SK-N-SH treated with all-trans-retinoic acid at 6 μM for 48 hours (cell line): ENCODE measurements at regions not wholly inside any gene's neighbourhood (a gene's known extent, or its start where the extent isn't known, plus 50 kb on each side); places are given as distances from the start of the nearest gene placed in this dataset.

ENCODE experiments used
- ATAC-seq: fragments of 200-7000 bp; cut with Tn5 transposase; 3 replicates; pipeline ENCODE4 v1.9.1; 2020; ENCODE audit warnings: mild to moderate bottlenecking, moderate library complexity
- ARNTL ChIP-seq: fragments of 450-650 bp; formaldehyde crosslinking; IDR thresholded peaks from 2 replicates; pipeline ENCODE4 v1.5.0; 2020; ENCODE audit warnings: low read depth, mild to moderate bottlenecking, moderate library complexity, borderline replicate concordance
- BACH2 ChIP-seq: fragments of 250-450 bp; sonication (Bioruptor Pico); IDR thresholded peaks from 2 replicates; pipeline ENCODE4 v1.9.0; 2021; ENCODE audit warnings: mild to moderate bottlenecking, borderline replicate concordance
- ESRRG ChIP-seq: fragments of 250-450 bp; sonication (Bioruptor Pico); IDR thresholded peaks from 2 replicates; pipeline ENCODE4 v1.6.1; 2021; ENCODE audit warnings: mild to moderate bottlenecking
- GLIS3 ChIP-seq: fragments of 250-450 bp; sonication (Bioruptor Pico); IDR thresholded peaks from 2 replicates; pipeline ENCODE4 v1.5.0; 2020; ENCODE audit warnings: mild to moderate bottlenecking, moderate library complexity
- OSR1 ChIP-seq: fragments of 250-450 bp; sonication (Bioruptor Pico); IDR thresholded peaks from 2 replicates; pipeline ENCODE4 v1.8.0; 2022; ENCODE audit warnings: moderate library complexity, mild to moderate bottlenecking, inconsistent platforms
- PATZ1 ChIP-seq: fragments of 250-450 bp; sonication (Bioruptor Pico); IDR thresholded peaks from 2 replicates; pipeline ENCODE4 v1.8.0; 2020; ENCODE audit warnings: mild to moderate bottlenecking, moderate library complexity, borderline replicate concordance
- POU6F1 ChIP-seq: fragments of 250-450 bp; sonication (Bioruptor Pico); IDR thresholded peaks from 2 replicates; pipeline ENCODE4 v1.8.0; 2021; ENCODE audit warnings: low read depth, mild to moderate bottlenecking, moderate library complexity, borderline replicate concordance
- PPARA ChIP-seq: fragments of 250-450 bp; sonication (Bioruptor Pico); IDR thresholded peaks from 2 replicates; pipeline ENCODE4 v1.5.0; 2020; ENCODE audit warnings: mild to moderate bottlenecking, borderline replicate concordance
- RARB ChIP-seq: fragments of 250-450 bp; sonication (Bioruptor Pico); IDR thresholded peaks from 2 replicates; pipeline ENCODE4 v1.8.0; 2021; ENCODE audit warnings: mild to moderate bottlenecking, moderate library complexity
- SNAI2 ChIP-seq: fragments of 250-450 bp; sonication (Bioruptor Pico); IDR thresholded peaks from 2 replicates; pipeline ENCODE4 v1.5.0; 2020; ENCODE audit warnings: mild to moderate bottlenecking, moderate library complexity
- TCF4 ChIP-seq: fragments of 250-450 bp; sonication (Bioruptor Pico); IDR thresholded peaks from 2 replicates; pipeline ENCODE4 v1.8.0; 2021; ENCODE audit warnings: mild to moderate bottlenecking, moderate library complexity, borderline replicate concordance
- TOX ChIP-seq: fragments of 250-450 bp; sonication (Bioruptor Pico); IDR thresholded peaks from 2 replicates; pipeline ENCODE4 v1.8.0; 2021; ENCODE audit warnings: mild to moderate bottlenecking, moderate library complexity, borderline replicate concordance
- TSHZ2 ChIP-seq: fragments of 250-450 bp; sonication (Bioruptor Pico); IDR thresholded peaks from 2 replicates; pipeline ENCODE4 v1.5.0; 2020; ENCODE audit warnings: mild to moderate bottlenecking, moderate library complexity
- ZFP3 ChIP-seq: fragments of 250-450 bp; sonication (Bioruptor Pico); IDR thresholded peaks from 2 replicates; pipeline ENCODE4 v1.5.0; 2020; ENCODE audit warnings: mild to moderate bottlenecking, moderate library complexity
- ZFP30 ChIP-seq: fragments of 450-650 bp; formaldehyde crosslinking; IDR thresholded peaks from 2 replicates; pipeline ENCODE4 v1.5.0; 2022; ENCODE audit warnings: mild to moderate bottlenecking, moderate library complexity
- ZNF565 ChIP-seq: fragments of 450-650 bp; formaldehyde crosslinking; conservative IDR thresholded peaks from 2 replicates; pipeline ENCODE4 v1.5.0; 2020; ENCODE audit warnings: low read depth, mild to moderate bottlenecking, moderate library complexity
- ZNF8 ChIP-seq: fragments of 450-650 bp; formaldehyde crosslinking; IDR thresholded peaks from 2 replicates; pipeline ENCODE4 v1.5.0; 2020; ENCODE audit warnings: mild to moderate bottlenecking, moderate library complexity
- TF ChIP-seq, protein P1 (sequence below): fragments of 250-450 bp; sonication (Bioruptor Pico); IDR thresholded peaks from 2 replicates; pipeline ENCODE4 v1.5.1; 2020; ENCODE audit warnings: low read depth, mild to moderate bottlenecking, moderate library complexity

- TF ChIP-seq, protein P1, sequence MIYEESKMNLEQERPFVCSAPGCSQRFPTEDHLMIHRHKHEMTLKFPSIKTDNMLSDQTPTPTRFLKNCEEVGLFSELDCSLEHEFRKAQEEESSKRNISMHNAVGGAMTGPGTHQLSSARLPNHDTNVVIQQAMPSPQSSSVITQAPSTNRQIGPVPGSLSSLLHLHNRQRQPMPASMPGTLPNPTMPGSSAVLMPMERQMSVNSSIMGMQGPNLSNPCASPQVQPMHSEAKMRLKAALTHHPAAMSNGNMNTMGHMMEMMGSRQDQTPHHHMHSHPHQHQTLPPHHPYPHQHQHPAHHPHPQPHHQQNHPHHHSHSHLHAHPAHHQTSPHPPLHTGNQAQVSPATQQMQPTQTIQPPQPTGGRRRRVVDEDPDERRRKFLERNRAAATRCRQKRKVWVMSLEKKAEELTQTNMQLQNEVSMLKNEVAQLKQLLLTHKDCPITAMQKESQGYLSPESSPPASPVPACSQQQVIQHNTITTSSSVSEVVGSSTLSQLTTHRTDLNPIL (CRISPR knock-in tag): no peak
- TF ChIP-seq ARNTL (CRISPR knock-in tag) (no peak), POU6F1 (CRISPR knock-in tag) (no peak)
- ATAC-seq: no peak
Measured at GRCh38 chr13:22749626-22750025, 431.2 kb upstream of the SGCG start.

DNA sequence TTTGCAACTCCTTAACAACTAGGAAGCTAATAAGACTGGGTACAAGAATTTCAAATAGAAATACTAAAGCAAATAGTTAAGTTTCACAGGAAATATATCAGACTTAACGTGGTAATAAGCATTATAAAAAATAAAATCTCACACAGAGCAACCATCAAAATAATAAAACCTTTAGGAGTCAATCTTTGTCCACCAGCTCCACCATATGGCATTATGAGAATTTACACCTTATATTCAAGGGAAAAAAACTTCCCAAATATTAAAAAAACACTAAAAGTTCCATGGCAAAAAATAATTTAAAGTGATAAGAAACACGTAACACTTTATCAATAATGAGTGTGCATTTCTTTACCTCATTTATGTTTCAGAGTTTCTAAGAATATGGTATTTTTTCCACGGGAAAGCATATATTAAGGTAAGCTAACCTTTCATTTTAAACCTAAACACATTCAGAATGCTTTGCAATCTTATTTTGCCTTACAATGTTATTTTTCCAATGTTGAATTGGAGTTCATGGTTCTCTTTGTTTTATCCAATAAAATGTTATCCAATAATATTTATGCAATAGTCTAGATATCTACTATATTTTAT, 423.2 kb upstream of the SGCG start:
- no peak for ATAC-seq
- TF ChIP-seq PATZ1 (CRISPR knock-in tag): no peak
- no peak for TF ChIP-seq BACH2 (CRISPR knock-in tag)
- TF ChIP-seq ZFP3 (CRISPR knock-in tag): no peak
- TF ChIP-seq SNAI2: no peak
- TF ChIP-seq PPARA (CRISPR knock-in tag): no peak
- TF ChIP-seq, protein P1 (CRISPR knock-in tag): no peak
- TF ChIP-seq TOX: no peak
- no peak for TF ChIP-seq ZNF565 (CRISPR knock-in tag)
- no peak for TF ChIP-seq ARNTL (CRISPR knock-in tag)
- no peak for TF ChIP-seq GLIS3 (CRISPR knock-in tag)
- TF ChIP-seq ESRRG: no peak
- TF ChIP-seq RARB (CRISPR knock-in tag): no peak
- no peak for TF ChIP-seq ZNF8 (CRISPR knock-in tag)
- no peak for TF ChIP-seq OSR1 (CRISPR knock-in tag)
- TF ChIP-seq TSHZ2: no peak
- no peak for TF ChIP-seq TCF4 (CRISPR knock-in tag)
- TF ChIP-seq, all 23 proteins: peak for 0

GRCh38 chr13:22758245-22758644, 422.5 kb upstream of the SGCG start:
- TF ChIP-seq ZFP30 (CRISPR knock-in tag): no peak
- no peak for ATAC-seq

DNA sequence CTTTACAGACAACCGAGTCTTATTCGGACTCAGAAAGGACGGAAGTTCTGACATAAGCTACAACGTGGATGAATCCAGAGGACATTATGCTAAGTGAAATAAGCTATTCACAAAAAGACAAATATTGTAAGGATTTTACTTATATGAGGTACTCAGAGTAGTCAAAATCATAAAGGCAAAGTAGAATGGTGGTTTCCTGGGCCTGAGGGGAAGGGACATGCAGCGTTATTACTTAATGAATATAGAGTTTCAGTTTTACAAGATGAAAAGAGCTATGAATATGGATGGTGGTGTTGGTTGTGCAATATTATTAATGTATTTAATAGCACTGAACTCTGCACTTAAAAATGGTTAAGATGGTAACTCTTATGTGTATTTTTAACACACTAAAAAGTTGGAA, 419.1 kb upstream of the SGCG start:
- no peak for TF ChIP-seq PPARA (CRISPR knock-in tag)
- TF ChIP-seq TCF4 (CRISPR knock-in tag): no peak
- no peak for TF ChIP-seq ZFP3 (CRISPR knock-in tag)
- ATAC-seq: no peak
